GM21447 (cell line): ENCODE measurements at regions not wholly inside any gene's neighbourhood (a gene's known extent, or its start where the extent isn't known, plus 50 kb on each side); places are given as distances from the start of the nearest gene placed in this dataset.

ENCODE experiments used
- ATAC-seq: cut with Tn5 transposase; IDR thresholded peaks from one replicate; pipeline ENCODE4 v1.9.1; 2021; ENCODE audit not compliant: unreplicated experiment

GRCh38 chr2:145090841-145091761 lies 571.2 kb upstream of the ZEB2 start:
- no peak for ATAC-seq

GRCh38 chr2:145088756-145089155 lies 568.8 kb upstream of the ZEB2 start:
- no peak for ATAC-seq

- ATAC-seq: no peak
Observed at GRCh38 chr2:145086910-145087309, 567.0 kb upstream of the ZEB2 start.

GRCh38 chr2:145085612-145086011 lies 565.7 kb upstream of the ZEB2 start:
- ATAC-seq: no peak

- no peak for ATAC-seq
Observed at GRCh38 chr2:145080426-145080825, 560.5 kb upstream of the ZEB2 start.

- no peak for ATAC-seq
Observed at GRCh38 chr2:145079641-145080040, 559.7 kb upstream of the ZEB2 start.

- ATAC-seq: no peak
Observed at GRCh38 chr2:145078923-145079322, 559.0 kb upstream of the ZEB2 start.

GRCh38 chr2:145076085-145076484 lies 556.2 kb upstream of the ZEB2 start:
- ATAC-seq: no peak

GRCh38 chr2:145075454-145076062 lies 555.6 kb upstream of the ZEB2 start:
- ATAC-seq: no peak

- ATAC-seq: no peak
Observed at GRCh38 chr2:145070703-145071102, 550.8 kb upstream of the ZEB2 start.

- ATAC-seq: no peak
Observed at GRCh38 chr2:145068509-145068908, 548.6 kb upstream of the ZEB2 start.

- ATAC-seq: no peak
Observed at GRCh38 chr2:145067549-145068030, 547.7 kb upstream of the ZEB2 start.

GRCh38 chr2:145066856-145067548 lies 547.1 kb upstream of the ZEB2 start:
- no peak for ATAC-seq

- no peak for ATAC-seq
Observed at GRCh38 chr2:145066151-145066661, 546.3 kb upstream of the ZEB2 start.

GRCh38 chr2:145065342-145065741 lies 545.4 kb upstream of the ZEB2 start:
- no peak for ATAC-seq

- ATAC-seq: no peak
Observed at GRCh38 chr2:145064511-145064910, 544.6 kb upstream of the ZEB2 start.

GRCh38 chr2:145060876-145061275 lies 541.0 kb upstream of the ZEB2 start:
- no peak for ATAC-seq

- no peak for ATAC-seq
Observed at GRCh38 chr2:145059914-145060313, 540.0 kb upstream of the ZEB2 start.

- ATAC-seq: no peak
Observed at GRCh38 chr2:145059343-145059742, 539.4 kb upstream of the ZEB2 start.

GRCh38 chr2:145058457-145058856 lies 538.5 kb upstream of the ZEB2 start:
- no peak for ATAC-seq

- ATAC-seq: no peak
Observed at GRCh38 chr2:145055651-145056050, 535.7 kb upstream of the ZEB2 start.
